ENCODE measurements at regions not wholly inside any gene's neighbourhood (a gene's known extent, or its start where the extent isn't known, plus 50 kb on each side); places are given as distances from the start of the nearest gene placed in this dataset.

- TF ChIP-seq SP1 (IDR thresholded peaks at IDR 0.05) (no peak), SP1 (CRISPR knock-in tag; IDR thresholded peaks at IDR 0.05) (no peak), ZBTB33 (CRISPR knock-in tag; IDR thresholded peaks at IDR 0.05) (no peak), ZBTB43 (CRISPR knock-in tag; conservative IDR thresholded peaks at IDR 0.05) (no peak), SMARCC2 (IDR thresholded peaks at IDR 0.05) (no peak), NFE2 (CRISPR knock-in tag; IDR thresholded peaks at IDR 0.05) (no peak), THAP8 (CRISPR knock-in tag; IDR thresholded peaks at IDR 0.05; ENCODE audit: borderline replicate concordance) (no peak), HNF4G (IDR thresholded peaks at IDR 0.05; ENCODE audit: borderline replicate concordance, low read depth, low read length) (no peak), HNF4G (CRISPR knock-in tag; IDR thresholded peaks at IDR 0.05; ENCODE audit: borderline replicate concordance, low read depth) (no peak), CHCHD3 (CRISPR knock-in tag; IDR thresholded peaks at IDR 0.05) (no peak)
These were observed 189.9 kb downstream of the SEC14L1 start for GRCh38 chr17:77330602-77331081.

Measured in HepG2 (cell line).